ENCODE measurements at regions not wholly inside any gene's neighbourhood (a gene's known extent, or its start where the extent isn't known, plus 50 kb on each side); places are given as distances from the start of the nearest gene placed in this dataset.
"Not testable (repeated sequence)": the region's sequence is repeated elsewhere in the genome, so short reads cannot be mapped to it uniquely, and the experiment has no call there.

GRCh38 chr1:74818241-74818640 is 85.3 kb downstream of the TYW3 start:
- no peak for DNase-seq

GRCh38 chr1:74818661-74819456 is 85.9 kb downstream of the TYW3 start:
- DNase-seq: no peak

GRCh38 chr1:74822851-74823401 is 90.0 kb downstream of the TYW3 start:
- DNase-seq: peak; percentile 5

- DNase-seq: no peak
Observed at GRCh38 chr1:74824497-74825107, 91.7 kb downstream of the TYW3 start.

GRCh38 chr1:74830766-74831165 is 97.8 kb downstream of the TYW3 start:
- no peak for DNase-seq

- no peak for DNase-seq
Observed at GRCh38 chr1:74834261-74834660, 101.3 kb downstream of the TYW3 start.

- DNase-seq: no peak
Observed at GRCh38 chr1:74835051-74835450, 102.1 kb downstream of the TYW3 start.

GRCh38 chr1:74842726-74843125 is 109.8 kb downstream of the TYW3 start:
- DNase-seq: no peak

GRCh38 chr1:74847715-74848114 is 114.8 kb downstream of the TYW3 start:
- DNase-seq: no peak

- DNase-seq: no peak
Observed at GRCh38 chr1:74853756-74854155, 120.8 kb downstream of the TYW3 start.

GRCh38 chr1:74856174-74856573 is 123.2 kb downstream of the TYW3 start:
- DNase-seq: no peak

GRCh38 chr1:74857676-74858075 is 124.7 kb downstream of the TYW3 start:
- no peak for DNase-seq

- no peak for DNase-seq
Observed at GRCh38 chr1:74858136-74858535, 125.2 kb downstream of the TYW3 start.

GRCh38 chr1:74861867-74862266 is 128.9 kb downstream of the TYW3 start:
- no peak for DNase-seq

- DNase-seq: no peak
Observed at GRCh38 chr1:74869702-74870101, 136.8 kb downstream of the TYW3 start.

GRCh38 chr1:74877366-74877765 is 144.4 kb downstream of the TYW3 start:
- not testable (repeated sequence) for DNase-seq

- no peak for DNase-seq
Observed at GRCh38 chr1:74895411-74895810, 162.5 kb downstream of the TYW3 start.

GRCh38 chr1:74908131-74908530 is 175.2 kb downstream of the TYW3 start:
- DNase-seq: no peak

- no peak for DNase-seq
Observed at GRCh38 chr1:74908797-74909196, 175.8 kb downstream of the TYW3 start.

- DNase-seq: no peak
Observed at GRCh38 chr1:74913978-74914377, 181.0 kb downstream of the TYW3 start.

- no peak for DNase-seq
Observed at GRCh38 chr1:74933500-74933899, 200.5 kb downstream of the TYW3 start.

GRCh38 chr1:74935446-74935845 is 198.7 kb upstream of the LHX8 start:
- no peak for DNase-seq

- DNase-seq: peak; percentile 11
Observed at GRCh38 chr1:74937176-74937575, 197.0 kb upstream of the LHX8 start.

GRCh38 chr1:74943046-74943445 is 191.1 kb upstream of the LHX8 start:
- no peak for DNase-seq

All from eye (tissue), 1 donor.